IMR-90 (cell line): ENCODE measurements at regions not wholly inside any gene's neighbourhood (a gene's known extent, or its start where the extent isn't known, plus 50 kb on each side); places are given as distances from the start of the nearest gene placed in this dataset.

Experiments used
- ATAC-seq: fragments of 200-7000 bp; cut with Tn5 transposase; 2 replicates; pipeline ENCODE4 v1.9.1; 2020; ENCODE audit warnings: low read depth, mild to moderate bottlenecking, moderate library complexity
- BruUV-seq: library from RNA; stranded (reverse); fragments of 400-500 nt; replicated peaks from 2 replicates; lab custom pipeline; 2021; lab: Mats Ljungman, UMichigan
- CTCF ChIA-PET: fragments of 300-600 bp; formaldehyde crosslinking; extraction: SDS; loops from one replicate; lab custom pipeline; 2021; ENCODE audit warnings: antibody characterized with exemption; lab: Yijun Ruan, JAX
- POLR2A ChIA-PET: fragments of 300-600 bp; sonication (Branson Sonifier 250); formaldehyde crosslinking; loops from one replicate; lab custom pipeline; 2022; ENCODE audit warnings: antibody characterized with exemption; ENCODE audit not compliant: unreplicated experiment; lab: Charles Lee
- DNase-seq: peaks from one replicate; pipeline ENCODE4 v3.0.0; 2013
- H2AFZ ChIP-seq: replicated peaks from 2 replicates; pipeline ENCODE3; 2013; ENCODE audit warnings: low read length, mild to moderate bottlenecking; ENCODE audit not compliant: poor library complexity
- H2AK5ac ChIP-seq: 2 replicates; pipeline ENCODE4 v1.6.1; 2013; ENCODE audit warnings: low read depth, low read length, inconsistent platforms
- H2AK9ac ChIP-seq: replicated peaks from 2 replicates; pipeline ENCODE3; 2013; ENCODE audit warnings: mild to moderate bottlenecking, low read depth, low read length, moderate library complexity; ENCODE audit not compliant: poor library complexity
- H2BK120ac ChIP-seq: 2 replicates; pipeline ENCODE4 v1.6.1; 2013; ENCODE audit warnings: low read depth, low read length, inconsistent platforms
- H2BK15ac ChIP-seq: 3 replicates; pipeline ENCODE4 v1.6.1; 2013; ENCODE audit warnings: low read depth, low read length, inconsistent platforms
- H2BK20ac ChIP-seq: 2 replicates; pipeline ENCODE4 v1.6.1; 2013; ENCODE audit warnings: low read depth, mild to moderate bottlenecking, inconsistent platforms, low read length, moderate library complexity
- H2BK5ac ChIP-seq: 2 replicates; pipeline ENCODE4 v1.6.1; 2013; ENCODE audit warnings: mild to moderate bottlenecking, low read depth, low read length, inconsistent platforms; ENCODE audit not compliant: poor library complexity, severe bottlenecking
- H3K14ac ChIP-seq: replicated peaks from 2 replicates; pipeline ENCODE4 v1.6.1; 2013; ENCODE audit warnings: low read depth, low read length, inconsistent platforms
- H3K18ac ChIP-seq: 2 replicates; pipeline ENCODE4 v1.6.1; 2013; ENCODE audit warnings: low read depth, low read length, control low read depth
- H3K23ac ChIP-seq: 2 replicates; pipeline ENCODE4 v1.6.1; 2013; ENCODE audit warnings: low read depth, low read length, inconsistent platforms
- H3K27ac ChIP-seq: 2 replicates; pipeline ENCODE4 v1.5.1; 2013; ENCODE audit warnings: mild to moderate bottlenecking, control low read depth, low read length; ENCODE audit not compliant: insufficient read depth
- H3K27me3 ChIP-seq: 2 replicates; pipeline ENCODE4 v1.6.1; 2013; ENCODE audit warnings: low read length; ENCODE audit not compliant: control insufficient read depth, insufficient read depth
- H3K36me3 ChIP-seq: 2 replicates; pipeline ENCODE4 v1.6.1; 2013; ENCODE audit warnings: low read length, mixed read lengths; ENCODE audit not compliant: control insufficient read depth, insufficient read depth
- H3K4ac ChIP-seq: 2 replicates; pipeline ENCODE4 v1.6.1; 2013; ENCODE audit warnings: low read depth, low read length, inconsistent platforms
- H3K4me1 ChIP-seq: 2 replicates; pipeline ENCODE4 v1.6.1; 2013; ENCODE audit warnings: low read length, mixed read lengths; ENCODE audit not compliant: control insufficient read depth, insufficient read depth
- H3K4me2 ChIP-seq: 2 replicates; pipeline ENCODE4 v1.6.1; 2013; ENCODE audit warnings: low read depth, mild to moderate bottlenecking, control low read depth, low read length, moderate library complexity
- H3K4me3 ChIP-seq: 2 replicates; pipeline ENCODE4 v1.5.1; 2013; ENCODE audit warnings: low read depth, mild to moderate bottlenecking, control low read depth, low read length, moderate library complexity; ENCODE audit not compliant: insufficient read depth
- H3K56ac ChIP-seq: 2 replicates; pipeline ENCODE4 v1.6.1; 2013; ENCODE audit warnings: low read length, inconsistent platforms; ENCODE audit not compliant: insufficient read depth; ENCODE audit errors: extremely low read depth
- H3K79me1 ChIP-seq, 2 experiments: 2 replicates each; pipeline ENCODE4 v1.6.1; 2013; ENCODE audit warnings: low read length in 2 of 2, inconsistent platforms in 1 of 2, low read depth in 1 of 2
- H3K9ac ChIP-seq: 2 replicates; pipeline ENCODE4 v1.6.1; 2013; ENCODE audit warnings: low read depth, low read length, control low read depth
- H3K9me1 ChIP-seq: 2 replicates; pipeline ENCODE4 v1.6.1; 2013; ENCODE audit warnings: low read length, inconsistent platforms; ENCODE audit not compliant: insufficient read depth
- H3K9me3 ChIP-seq: 2 replicates; pipeline ENCODE4 v1.6.1; 2013; ENCODE audit warnings: low read length; ENCODE audit not compliant: control insufficient read depth, insufficient read depth
- H4K20me1 ChIP-seq: 2 replicates; pipeline ENCODE4 v1.6.1; 2013; ENCODE audit warnings: low read length, inconsistent platforms; ENCODE audit not compliant: insufficient read depth
- H4K5ac ChIP-seq: 2 replicates; pipeline ENCODE4 v1.6.1; 2013; ENCODE audit warnings: mild to moderate bottlenecking, low read depth, low read length, control low read depth
- H4K8ac ChIP-seq, 2 experiments: 2 replicates each; pipeline ENCODE4 v1.6.1; 2013; ENCODE audit warnings: low read depth in 2 of 2, low read length in 2 of 2, control low read depth in 1 of 2, inconsistent platforms in 1 of 2
- H4K91ac ChIP-seq: 2 replicates; pipeline ENCODE4 v1.6.1; 2013; ENCODE audit warnings: low read depth, low read length, inconsistent platforms; ENCODE audit not compliant: insufficient read depth
- BHLHE40 ChIP-seq: fragments of 150-350 bp; IDR thresholded peaks from 2 replicates; pipeline ENCODE4 v1.6.1; 2016; ENCODE audit warnings: mild to moderate bottlenecking, low read depth, low read length
- CEBPB ChIP-seq: IDR thresholded peaks from 2 replicates; pipeline ENCODE4 v1.6.1; 2012; ENCODE audit warnings: low read depth, low read length, improper control_type of control experiment
- MAFK ChIP-seq: IDR thresholded peaks from 2 replicates; pipeline ENCODE4 v1.6.1; 2012; ENCODE audit warnings: low read depth, low read length, improper control_type of control experiment
- MAZ ChIP-seq: IDR thresholded peaks from 2 replicates; pipeline ENCODE4 v1.6.1; 2012; ENCODE audit warnings: low read depth, mild to moderate bottlenecking, low read length, improper control_type of control experiment, moderate library complexity, borderline replicate concordance
- NFE2L2 ChIP-seq: fragments of 150-350 bp; IDR thresholded peaks from 2 replicates; pipeline ENCODE4 v1.6.1; 2016; ENCODE audit warnings: low read depth, mild to moderate bottlenecking, low read length
- SMC3 ChIP-seq: fragments of 150-350 bp; IDR thresholded peaks from 2 replicates; pipeline ENCODE4 v1.6.1; 2016; ENCODE audit warnings: low read depth, mild to moderate bottlenecking, antibody characterized with exemption, low read length, moderate library complexity
- WGBS, 2 experiments: methylation state at CpG; one replicate each; pipeline versions ENCODE4 v1.1.5 to v1.1.7; 2013; ENCODE audit warnings: missing lambda C conversion rate in 2 of 2; ENCODE audit not compliant: insufficient read length in 1 of 2; ENCODE audit errors: extremely low coverage in 2 of 2; 5-methylcytosine and 5-hydroxymethylcytosine counted together
- dilution Hi-C: fragments of 300-500 bp; cut with HindIII; formaldehyde crosslinking; loops from one replicate; pipeline ENCODE4 v1.14.3; 2018; ENCODE audit warnings: low sequenced_read_pairs; ENCODE audit not compliant: unreplicated experiment
- in situ Hi-C: fragments of 300-500 bp; cut with MboI; formaldehyde crosslinking; loops from 3 replicates; pipeline ENCODE4 v1.14.3; 2019; ENCODE audit warnings: low sequenced_read_pairs, inconsistent platforms, mixed read lengths
- intact Hi-C: fragments of 100-400 bp; cut with micrococcal nuclease; formaldehyde crosslinking; loops from 2 replicates; pipeline ENCODE4 v1.10.0; 2022

- no peaks in the 10 kb centered on the region for H3K4me1 ChIP-seq
- DNase-seq = no peak
- dilution Hi-C loops (no loop called here), in situ Hi-C loops (no loop called here), intact Hi-C loops (no loop called here)
- no peaks in the 10 kb centered on the region for H3K79me1 ChIP-seq
- no peaks in the 10 kb centered on the region for H3K9me3 ChIP-seq
- ChIA-PET POLR2A (no interaction called here), CTCF (interaction anchor here (0.7 kb wide), 1 partner anchor 37 kb away, joined by 4 read pairs; no protein-coding TSS in a partner anchor)
- H3K4me3 ChIP-seq = no peak overlapping the region
- H3K9me1 ChIP-seq = 0 out of 2 replicates have a peak, but pooled peaks cover 4% of the 10 kb centered on the region
- no peak overlapping the region for H4K91ac ChIP-seq
- H4K8ac ChIP-seq = no peak overlapping the region
- no peak overlapping the region for H2BK120ac ChIP-seq
- BruUV-seq = no TSS peak
- no peaks in the 10 kb centered on the region for H3K27me3 ChIP-seq
- ATAC-seq = no peak
- TF ChIP-seq SMC3 (no peak), CEBPB (no peak), BHLHE40 (no peak), MAFK (no peak), NFE2L2 (no peak), MAZ (no peak)
- H2BK5ac ChIP-seq = no peak overlapping the region
- no peak overlapping the region for H2AK5ac ChIP-seq
- no peak overlapping the region for H3K23ac ChIP-seq
- no peak overlapping the region for H3K27ac ChIP-seq
- H3K4me2 ChIP-seq = no peak overlapping the region
- no peak overlapping the region for H2AK9ac ChIP-seq
- no peak overlapping the region for H3K4ac ChIP-seq
- H4K5ac ChIP-seq = no peak overlapping the region
- no peak overlapping the region for H3K56ac ChIP-seq
- H2AFZ ChIP-seq = no peak overlapping the region
- no peak overlapping the region for H3K18ac ChIP-seq
- H4K20me1 ChIP-seq = no peaks in the 10 kb centered on the region
- no peaks in the 10 kb centered on the region for H3K36me3 ChIP-seq
- no peak overlapping the region for H3K9ac ChIP-seq
- no peak overlapping the region for H2BK15ac ChIP-seq
- no CpG with 5 or more reads among the region's 2 CpGs for WGBS, 2 experiments
- H2BK20ac ChIP-seq = no peak overlapping the region
- no peak overlapping the region for H3K14ac ChIP-seq
Measured at GRCh38 chr12:43148691-43149090, 403.3 kb downstream of the ADAMTS20 start.
